ENCODE measurements at regions not wholly inside any gene's neighbourhood (a gene's known extent, or its start where the extent isn't known, plus 50 kb on each side); places are given as distances from the start of the nearest gene placed in this dataset.

GRCh38 chr3:94787066-94787465 is 724.2 kb downstream of the NSUN3 start:
- no peaks in the 10 kb centered on the region for H4K20me1 ChIP-seq (ENCODE audit: insufficient read depth)
- H3K36me3 ChIP-seq (ENCODE audit: insufficient read depth, low read length): no peaks in the 10 kb centered on the region
- no peaks in the 10 kb centered on the region for H3K9me2 ChIP-seq (ENCODE audit: insufficient read depth, low read length)
- H3K27me3 ChIP-seq (ENCODE audit: insufficient read depth, low read depth, low read length): no peaks in the 10 kb centered on the region
- TF ChIP-seq CTCF (IDR thresholded peaks at IDR 0.05; ENCODE audit: poor library complexity, severe bottlenecking) (no peak), POLR2AphosphoS5 (IDR thresholded peaks at IDR 0.05) (no peak), MXI1 (conservative IDR thresholded peaks at IDR 0.05; ENCODE audit: poor library complexity, severe bottlenecking) (no peak), EP300 (conservative IDR thresholded peaks at IDR 0.05; ENCODE audit: poor library complexity, severe bottlenecking) (no peak), REST (IDR thresholded peaks at IDR 0.05; ENCODE audit: borderline replicate concordance) (no peak), SMC3 (conservative IDR thresholded peaks at IDR 0.05; ENCODE audit: poor library complexity) (no peak), TAF1 (IDR thresholded peaks at IDR 0.05; ENCODE audit: low read depth) (no peak), EZH2 (IDR thresholded peaks at IDR 0.05; ENCODE audit: borderline replicate concordance, insufficient read depth, low read length, poor library complexity, severe bottlenecking) (no peak), RAD21 (conservative IDR thresholded peaks at IDR 0.05) (no peak)
- no peak overlapping the region for H3K27ac ChIP-seq (ENCODE audit: low read length)
- no peaks in the 10 kb centered on the region for H3F3A ChIP-seq (ENCODE audit: insufficient read depth, low read length, poor library complexity, severe bottlenecking)
- H3K4me3 ChIP-seq (ENCODE audit: low read length): no peak overlapping the region
- H3K4me2 ChIP-seq (ENCODE audit: low read length): no peak overlapping the region
- H2AFZ ChIP-seq (ENCODE audit: low read depth, low read length): no peak overlapping the region
- no peaks in the 10 kb centered on the region for H3K79me2 ChIP-seq (replicated peaks; ENCODE audit: insufficient read depth, low read length)
- no peaks in the 10 kb centered on the region for H3K9me3 ChIP-seq (ENCODE audit: low read length)
- no peak overlapping the region for H3K9ac ChIP-seq (ENCODE audit: low read length)

DNA sequence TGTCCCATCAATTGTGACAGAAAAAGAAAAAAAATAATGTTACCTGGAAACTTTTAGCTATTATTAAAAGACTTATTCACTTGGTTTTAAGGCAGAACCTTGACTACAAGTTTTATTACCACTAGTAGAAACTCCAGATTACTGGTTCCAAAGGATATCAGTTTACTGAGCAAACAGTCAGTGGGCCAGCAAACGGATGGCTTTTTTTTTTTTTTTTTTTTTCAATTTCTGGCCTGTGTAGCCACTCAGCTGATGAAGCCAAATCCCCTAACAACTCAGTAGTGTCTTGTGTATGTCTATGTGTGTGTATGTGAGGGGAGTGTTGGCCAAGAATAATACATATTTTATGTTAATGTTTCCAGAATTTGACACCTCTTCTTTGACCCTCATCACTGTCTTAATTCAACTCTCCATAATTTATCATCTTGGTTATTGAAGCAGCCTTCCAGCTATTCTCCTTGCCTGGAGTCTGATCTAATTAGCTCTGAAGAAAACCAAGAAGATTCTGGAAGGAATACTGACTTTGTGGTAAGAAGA is 724.9 kb downstream of the NSUN3 start:
- no peak for TF ChIP-seq POLR2AphosphoS5 (IDR thresholded peaks at IDR 0.05)
- H3K9me3 ChIP-seq (ENCODE audit: low read length): no peaks in the 10 kb centered on the region

DNA sequence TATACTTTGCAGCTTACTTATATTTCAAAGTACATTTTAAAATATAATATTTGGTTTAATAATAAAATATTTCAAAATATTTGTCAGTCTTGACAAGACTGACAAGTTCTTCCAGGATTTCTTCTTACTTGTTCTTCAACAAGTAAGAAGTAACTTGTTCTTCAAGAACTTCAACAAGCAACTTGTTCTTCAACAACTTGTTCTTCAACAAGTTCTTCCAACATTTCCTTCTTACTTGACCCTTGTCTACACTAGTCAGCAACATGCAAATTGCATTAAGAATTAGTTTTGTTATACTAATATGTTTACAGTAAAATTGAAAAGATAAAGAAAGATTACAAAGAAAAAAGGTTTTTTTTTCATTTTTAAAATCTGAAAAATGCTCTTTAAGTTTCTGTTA is 731.7 kb downstream of the NSUN3 start:
- Histone ChIP-seq H3K4me3 (ENCODE audit: low read length) (no peak overlapping the region), H3K79me2 (replicated peaks; ENCODE audit: insufficient read depth, low read length) (no peaks in the 10 kb centered on the region), H2AFZ (ENCODE audit: low read depth, low read length) (no peak overlapping the region), H3K9me3 (ENCODE audit: low read length) (no peaks in the 10 kb centered on the region), H3K4me2 (ENCODE audit: low read length) (no peak overlapping the region), H3K36me3 (ENCODE audit: insufficient read depth, low read length) (no peaks in the 10 kb centered on the region), H3K27ac (ENCODE audit: low read length) (no peak overlapping the region), H3K27me3 (ENCODE audit: insufficient read depth, low read depth, low read length) (no peaks in the 10 kb centered on the region), H3F3A (ENCODE audit: insufficient read depth, low read length, poor library complexity, severe bottlenecking) (no peaks in the 10 kb centered on the region), H4K20me1 (ENCODE audit: insufficient read depth) (no peaks in the 10 kb centered on the region), H3K9me2 (ENCODE audit: insufficient read depth, low read length) (no peaks in the 10 kb centered on the region), H3K9ac (ENCODE audit: low read length) (no peak overlapping the region)
- TF ChIP-seq SMC3 (conservative IDR thresholded peaks at IDR 0.05; ENCODE audit: poor library complexity) (no peak), REST (IDR thresholded peaks at IDR 0.05; ENCODE audit: borderline replicate concordance) (no peak), TAF1 (IDR thresholded peaks at IDR 0.05; ENCODE audit: low read depth) (no peak), POLR2AphosphoS5 (IDR thresholded peaks at IDR 0.05) (no peak), MXI1 (conservative IDR thresholded peaks at IDR 0.05; ENCODE audit: poor library complexity, severe bottlenecking) (no peak), EZH2 (IDR thresholded peaks at IDR 0.05; ENCODE audit: borderline replicate concordance, insufficient read depth, low read length, poor library complexity, severe bottlenecking) (no peak), EP300 (conservative IDR thresholded peaks at IDR 0.05; ENCODE audit: poor library complexity, severe bottlenecking) (no peak), CTCF (IDR thresholded peaks at IDR 0.05; ENCODE audit: poor library complexity, severe bottlenecking) (no peak), RAD21 (conservative IDR thresholded peaks at IDR 0.05) (no peak)

More for the DNA sequence above, 724.9 kb downstream of the NSUN3 start:
- Histone ChIP-seq H3K9me2 (ENCODE audit: insufficient read depth, low read length) (no peaks in the 10 kb centered on the region), H3K27ac (ENCODE audit: low read length) (no peak overlapping the region), H3K9ac (ENCODE audit: low read length) (no peak overlapping the region), H4K20me1 (ENCODE audit: insufficient read depth) (no peaks in the 10 kb centered on the region), H3K36me3 (ENCODE audit: insufficient read depth, low read length) (no peaks in the 10 kb centered on the region), H3K27me3 (ENCODE audit: insufficient read depth, low read depth, low read length) (no peaks in the 10 kb centered on the region), H3K4me3 (ENCODE audit: low read length) (no peak overlapping the region), H3F3A (ENCODE audit: insufficient read depth, low read length, poor library complexity, severe bottlenecking) (no peaks in the 10 kb centered on the region), H2AFZ (ENCODE audit: low read depth, low read length) (no peak overlapping the region), H3K79me2 (replicated peaks; ENCODE audit: insufficient read depth, low read length) (no peaks in the 10 kb centered on the region), H3K4me2 (ENCODE audit: low read length) (no peak overlapping the region)
